HUES64 (cell line): ENCODE measurements at regions not wholly inside any gene's neighbourhood (a gene's known extent, or its start where the extent isn't known, plus 50 kb on each side); places are given as distances from the start of the nearest gene placed in this dataset.
A peak's percentile ranks its signal among the peaks of the same experiment; 100 is the strongest.

Source experiments
- H3K27ac ChIP-seq: 2 replicates; pipeline ENCODE4 v1.7.0; 2013; ENCODE audit warnings: low read depth, low read length, inconsistent platforms
- H3K27me3 ChIP-seq: 2 replicates; pipeline ENCODE4 v1.6.1; 2013; ENCODE audit warnings: mild to moderate bottlenecking, low read length; ENCODE audit not compliant: insufficient read depth
- H3K36me3 ChIP-seq: 2 replicates; pipeline ENCODE4 v1.6.1; 2013; ENCODE audit warnings: mild to moderate bottlenecking, low read length; ENCODE audit not compliant: insufficient read depth
- H3K4me1 ChIP-seq: 2 replicates; pipeline ENCODE4 v1.6.1; 2013; ENCODE audit warnings: mild to moderate bottlenecking, low read length, moderate library complexity; ENCODE audit not compliant: insufficient read depth
- H3K4me3 ChIP-seq: 2 replicates; pipeline ENCODE4 v1.5.1; 2013; ENCODE audit warnings: mild to moderate bottlenecking, low read length, moderate library complexity
- H3K9ac ChIP-seq: 2 replicates; pipeline ENCODE4 v1.6.1; 2013; ENCODE audit warnings: mild to moderate bottlenecking, low read depth, low read length
- H3K9me3 ChIP-seq: 2 replicates; pipeline ENCODE4 v1.6.1; 2013; ENCODE audit warnings: low read depth, low read length; ENCODE audit not compliant: insufficient read depth
- WGBS: fragments of 150-250, 120-280 bp; methylation state at CpG from one replicate; pipeline ENCODE4 v1.1.7; 2013; ENCODE audit warnings: missing lambda C conversion rate; 5-methylcytosine and 5-hydroxymethylcytosine counted together

- Histone ChIP-seq H3K36me3 (no peaks in the 10 kb centered on the region), H3K9me3 (no peaks in the 10 kb centered on the region), H3K4me3 (no peak overlapping the region), H3K27me3 (no peaks in the 10 kb centered on the region), H3K27ac (no peak overlapping the region), H3K4me1 (peaks cover 11% of the 10 kb centered on the region), H3K9ac (no peak overlapping the region)
- WGBS = 92% methylated on average over 9 of the region's 9 CpGs
Measured at GRCh38 chr20:34185766-34186620, 55.2 kb upstream of the ASIP start.

GRCh38 chr20:34189572-34190163 lies 51.6 kb upstream of the ASIP start:
- Histone ChIP-seq H3K27me3 (no peaks in the 10 kb centered on the region), H3K9ac (no peak overlapping the region), H3K27ac (no peak overlapping the region), H3K4me1 (peaks cover 10% of the 10 kb centered on the region), H3K36me3 (no peaks in the 10 kb centered on the region), H3K9me3 (no peaks in the 10 kb centered on the region), H3K4me3 (no peak overlapping the region)
- 95% methylated on average over 7 of the region's 8 CpGs for WGBS

GRCh38 chr20:34190262-34190661 lies 51.0 kb upstream of the ASIP start:
- no peak overlapping the region for H3K9ac ChIP-seq
- H3K9me3 ChIP-seq = no peaks in the 10 kb centered on the region
- 76% methylated on average over 3 of the region's 3 CpGs for WGBS
- no peak overlapping the region for H3K27ac ChIP-seq
- H3K4me1 ChIP-seq = peaks cover 15% of the 10 kb centered on the region
- H3K4me3 ChIP-seq = no peak overlapping the region
- H3K36me3 ChIP-seq = no peaks in the 10 kb centered on the region
- no peaks in the 10 kb centered on the region for H3K27me3 ChIP-seq

GRCh38 chr20:34190679-34191090 lies 50.5 kb upstream of the ASIP start:
- Histone ChIP-seq H3K9me3 (no peaks in the 10 kb centered on the region), H3K4me3 (no peak overlapping the region), H3K27ac (peak overlapping the region; percentile 3; the same call in 1 of the 2 replicates), H3K4me1 (peaks cover 19% of the 10 kb centered on the region), H3K36me3 (no peaks in the 10 kb centered on the region), H3K9ac (peak overlapping the region; percentile 49; the same call in 1 of the 2 replicates), H3K27me3 (no peaks in the 10 kb centered on the region)
- 27% methylated on average over 3 of the region's 3 CpGs for WGBS
